Natural killer cell (primary cell): ENCODE measurements at regions not wholly inside any gene's neighbourhood (a gene's known extent, or its start where the extent isn't known, plus 50 kb on each side); places are given as distances from the start of the nearest gene placed in this dataset.

Experiments used
- ATAC-seq, 3 donors: fragments of 150-1000 bp in 2 of 3; fragments of 200-7000 bp in 1 of 3; cut with Tn5 transposase; 1 replicate in 1 of 3; 2 replicates in 2 of 3; pipeline ENCODE4 v1.10.0; 2021; ENCODE audit warnings: mild to moderate bottlenecking in 2 of 3, moderate library complexity in 2 of 3
- DNase-seq, 2 donors: peaks; one replicate each; pipeline versions ENCODE4 v3.0.0 to v3.0.0-alpha.2; 2013 to 2021; ENCODE audit warnings: mixed read lengths in 1 of 2
- H3K27ac ChIP-seq: one replicate; pipeline ENCODE4 v1.5.1; 2013; ENCODE audit warnings: mild to moderate bottlenecking, low read length
- H3K27me3 ChIP-seq: one replicate; pipeline ENCODE4 v1.6.1; 2013; ENCODE audit warnings: low read length; ENCODE audit not compliant: control insufficient read depth, insufficient read depth
- H3K36me3 ChIP-seq: one replicate; pipeline ENCODE4 v1.6.1; 2013; ENCODE audit warnings: low read length; ENCODE audit not compliant: control insufficient read depth, insufficient read depth
- H3K4me1 ChIP-seq: one replicate; pipeline ENCODE4 v1.6.1; 2013; ENCODE audit warnings: low read length; ENCODE audit not compliant: control insufficient read depth, insufficient read depth
- H3K4me3 ChIP-seq: one replicate; pipeline ENCODE4 v1.5.1; 2013; ENCODE audit warnings: low read length
- H3K9me3 ChIP-seq: one replicate; pipeline ENCODE4 v1.6.1; 2013; ENCODE audit warnings: low read length; ENCODE audit not compliant: control insufficient read depth, insufficient read depth
- H3K27ac Mint-ChIP-seq, 2 donors: one replicate each; pipeline ENCODE4 v1.8.0; 2022; ENCODE audit warnings: mild to moderate bottlenecking in 2 of 2, mixed read lengths in 2 of 2, moderate library complexity in 1 of 2
- H3K27me3 Mint-ChIP-seq, 2 donors: one replicate each; pipeline ENCODE4 v1.8.0; 2022; ENCODE audit warnings: low read depth in 2 of 2, mixed read lengths in 2 of 2
- H3K36me3 Mint-ChIP-seq: one replicate; pipeline ENCODE4 v1.8.0; 2022; ENCODE audit warnings: mixed read lengths
- H3K4me1 Mint-ChIP-seq, 2 donors: one replicate each; pipeline ENCODE4 v1.8.0; 2022; ENCODE audit warnings: mixed read lengths in 2 of 2
- H3K4me3 Mint-ChIP-seq: one replicate; pipeline ENCODE4 v1.8.0; 2022; ENCODE audit warnings: mild to moderate bottlenecking, moderate library complexity, mixed read lengths
- H3K9me3 Mint-ChIP-seq, 2 donors: one replicate each; pipeline ENCODE4 v1.8.0; 2022; ENCODE audit warnings: mixed read lengths in 2 of 2
- WGBS: methylation state at CpG from one replicate; pipeline ENCODE4 v1.1.7; 2013; ENCODE audit warnings: missing lambda C conversion rate; ENCODE audit not compliant: insufficient coverage; 5-methylcytosine and 5-hydroxymethylcytosine counted together
- intact Hi-C: fragments of 100-400 bp; cut with micrococcal nuclease; formaldehyde crosslinking; loops from one replicate; pipeline ENCODE4 v1.14.2; 2022
- TF ChIP-seq, protein P1 (sequence below): fragments of 200-600 bp; IDR thresholded peaks from one replicate; pipeline ENCODE4 v1.8.0; 2022; ENCODE audit warnings: antibody characterized with exemption

DNA sequence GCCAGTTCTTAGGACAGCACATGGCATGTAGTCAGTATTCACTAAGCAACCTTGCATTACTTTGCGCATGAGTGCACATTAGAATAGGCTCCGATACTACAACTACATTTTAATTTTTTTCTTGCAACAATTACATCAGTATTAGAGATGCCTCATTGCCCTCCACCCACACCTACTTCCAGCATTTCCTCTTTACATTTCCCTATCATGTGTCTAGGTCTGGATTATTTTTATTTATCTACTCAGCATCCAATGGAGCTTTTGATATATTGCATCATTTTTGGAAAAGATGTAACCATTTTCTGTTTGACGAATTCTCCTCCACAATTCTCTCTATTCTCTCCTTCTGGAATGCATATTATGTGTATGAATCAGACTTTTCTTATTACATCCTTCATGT, 258.2 kb upstream of the GLI3 start:
- H3K27ac ChIP-seq: no peak overlapping the region
- H3K4me3 ChIP-seq: no peak overlapping the region
- H3K36me3 Mint-ChIP-seq: no peaks in the 10 kb centered on the region
- intact Hi-C loops: no loop called here
- no peak overlapping the region for H3K4me3 Mint-ChIP-seq
- H3K27ac Mint-ChIP-seq: no peak overlapping the region
- peaks cover 12 to 22% of the 10 kb centered on the region in 2 donors for H3K27me3 Mint-ChIP-seq
- DNase-seq: no peak
- ATAC-seq: no peak
- TF ChIP-seq, protein P1, sequence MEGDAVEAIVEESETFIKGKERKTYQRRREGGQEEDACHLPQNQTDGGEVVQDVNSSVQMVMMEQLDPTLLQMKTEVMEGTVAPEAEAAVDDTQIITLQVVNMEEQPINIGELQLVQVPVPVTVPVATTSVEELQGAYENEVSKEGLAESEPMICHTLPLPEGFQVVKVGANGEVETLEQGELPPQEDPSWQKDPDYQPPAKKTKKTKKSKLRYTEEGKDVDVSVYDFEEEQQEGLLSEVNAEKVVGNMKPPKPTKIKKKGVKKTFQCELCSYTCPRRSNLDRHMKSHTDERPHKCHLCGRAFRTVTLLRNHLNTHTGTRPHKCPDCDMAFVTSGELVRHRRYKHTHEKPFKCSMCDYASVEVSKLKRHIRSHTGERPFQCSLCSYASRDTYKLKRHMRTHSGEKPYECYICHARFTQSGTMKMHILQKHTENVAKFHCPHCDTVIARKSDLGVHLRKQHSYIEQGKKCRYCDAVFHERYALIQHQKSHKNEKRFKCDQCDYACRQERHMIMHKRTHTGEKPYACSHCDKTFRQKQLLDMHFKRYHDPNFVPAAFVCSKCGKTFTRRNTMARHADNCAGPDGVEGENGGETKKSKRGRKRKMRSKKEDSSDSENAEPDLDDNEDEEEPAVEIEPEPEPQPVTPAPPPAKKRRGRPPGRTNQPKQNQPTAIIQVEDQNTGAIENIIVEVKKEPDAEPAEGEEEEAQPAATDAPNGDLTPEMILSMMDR: no peak
- H3K27me3 ChIP-seq: no peaks in the 10 kb centered on the region
- H3K4me1 Mint-ChIP-seq: no peaks in the 10 kb centered on the region
- no peaks in the 10 kb centered on the region for H3K9me3 ChIP-seq
- H3K4me1 ChIP-seq: no peaks in the 10 kb centered on the region
- H3K9me3 Mint-ChIP-seq: no peaks in the 10 kb centered on the region
- 97% methylated on average over 2 of the region's 3 CpGs for WGBS
- no peaks in the 10 kb centered on the region for H3K36me3 ChIP-seq

DNA sequence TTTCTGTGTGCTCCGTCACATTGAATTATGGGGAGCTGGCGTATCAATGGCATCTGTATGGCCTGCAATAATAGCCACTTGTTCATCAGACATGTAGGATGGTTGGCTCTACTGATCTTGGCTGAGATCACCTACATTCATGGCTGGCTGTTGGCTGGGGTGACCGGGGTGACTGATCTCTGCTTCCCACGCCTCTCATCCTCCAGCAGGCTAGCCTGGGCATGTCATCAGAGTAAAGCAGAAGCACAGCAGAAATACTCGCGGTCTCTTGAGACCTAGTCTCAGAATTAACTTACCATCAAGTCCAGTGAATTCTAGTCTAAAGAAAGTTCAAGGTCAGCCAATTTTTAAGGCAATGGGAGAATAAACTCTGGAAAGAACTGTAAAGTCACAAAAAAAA, 257.7 kb upstream of the GLI3 start:
- ATAC-seq: no peak
- no peaks in the 10 kb centered on the region for H3K27me3 ChIP-seq
- no peaks in the 10 kb centered on the region for H3K9me3 Mint-ChIP-seq
- no peak overlapping the region for H3K4me3 Mint-ChIP-seq
- H3K4me1 ChIP-seq: no peaks in the 10 kb centered on the region
- H3K4me3 ChIP-seq: no peak overlapping the region
- H3K36me3 ChIP-seq: no peaks in the 10 kb centered on the region
- H3K4me1 Mint-ChIP-seq: no peaks in the 10 kb centered on the region
- 72% methylated on average over 6 of the region's 6 CpGs for WGBS
- no peaks in the 10 kb centered on the region for H3K9me3 ChIP-seq
- peaks cover 12 to 22% of the 10 kb centered on the region in 2 donors for H3K27me3 Mint-ChIP-seq
- no peaks in the 10 kb centered on the region for H3K36me3 Mint-ChIP-seq
- no peak for DNase-seq
- H3K27ac ChIP-seq: no peak overlapping the region
- no peak overlapping the region for H3K27ac Mint-ChIP-seq
- intact Hi-C loops: no loop called here
- TF ChIP-seq, protein P1: no peak

DNA sequence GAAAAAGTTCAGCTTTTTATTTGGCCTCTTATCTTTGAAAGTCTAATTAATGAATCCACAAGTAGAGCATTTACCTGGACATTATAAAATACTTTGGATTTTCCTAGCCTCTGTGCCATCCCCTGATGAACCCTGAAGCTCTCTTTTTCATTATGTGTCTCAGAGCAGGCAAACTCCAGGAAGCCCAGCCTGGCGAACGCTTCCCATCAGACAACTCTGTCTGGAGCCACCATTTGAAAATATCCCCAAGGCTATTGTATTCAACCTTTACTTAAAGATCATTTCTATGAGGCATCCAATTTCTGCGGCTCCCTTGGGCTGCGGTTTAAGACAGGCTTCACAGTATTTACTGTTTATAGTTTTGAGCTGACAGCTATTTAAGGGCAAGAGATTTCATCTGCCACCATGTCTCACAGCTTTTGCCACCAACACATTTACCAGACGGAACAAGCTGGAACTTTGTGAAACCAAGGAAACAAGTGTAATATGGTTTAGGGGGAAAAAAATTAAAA, 257.2 kb upstream of the GLI3 start:
- Histone ChIP-seq H3K27me3 (no peaks in the 10 kb centered on the region), H3K4me3 (no peak overlapping the region), H3K27ac (no peak overlapping the region), H3K4me1 (no peaks in the 10 kb centered on the region), H3K36me3 (no peaks in the 10 kb centered on the region), H3K9me3 (no peaks in the 10 kb centered on the region)
- Mint-ChIP-seq H3K4me3 (no peak overlapping the region), H3K4me1 (no peaks in the 10 kb centered on the region), H3K27ac (no peak overlapping the region), H3K9me3 (no peaks in the 10 kb centered on the region), H3K36me3 (no peaks in the 10 kb centered on the region), H3K27me3 (peaks cover 12 to 22% of the 10 kb centered on the region in 2 donors)
- WGBS: 95% methylated on average over 3 of the region's 5 CpGs
- TF ChIP-seq, protein P1: no peak
- DNase-seq: no peak
- ATAC-seq: no peak
- intact Hi-C loops: no loop called here

DNA sequence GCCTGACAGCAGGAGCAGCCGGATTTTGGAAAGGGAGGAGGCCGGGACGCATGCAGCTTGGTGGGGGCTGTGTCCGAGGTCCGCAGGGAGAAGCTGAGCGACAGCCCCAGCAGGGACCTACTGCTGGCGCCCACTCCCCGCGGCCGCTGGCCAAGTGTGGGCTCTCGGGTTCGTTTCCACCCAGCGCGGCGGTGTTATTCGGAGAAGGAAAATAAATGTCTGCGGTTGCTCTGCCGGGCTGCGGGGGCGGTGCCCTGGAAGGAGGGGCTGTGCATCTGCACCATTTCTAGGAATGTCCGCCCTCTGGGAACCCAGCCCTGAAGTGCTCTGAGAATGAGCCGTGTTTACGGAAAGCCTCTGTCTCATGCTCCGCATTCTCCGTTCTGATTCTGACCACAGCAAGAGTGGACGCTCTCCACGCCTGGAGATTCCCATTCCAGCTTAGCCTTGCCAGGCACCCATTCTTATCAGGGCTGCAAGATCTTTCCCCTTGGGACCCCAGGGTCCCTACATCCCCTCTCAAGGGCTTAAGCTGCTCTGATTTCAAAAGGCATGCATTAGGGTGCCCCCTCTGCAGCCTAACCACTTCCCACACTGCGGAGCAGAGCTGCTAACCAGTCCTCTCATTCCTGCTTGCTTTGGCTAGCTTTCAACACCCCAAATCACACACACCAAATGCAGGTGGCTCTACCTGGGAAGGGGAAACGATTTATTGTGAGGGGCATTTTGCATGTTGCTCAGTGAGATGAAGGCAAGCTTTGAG, 256.6 kb upstream of the GLI3 start:
- H3K4me1 Mint-ChIP-seq: no peaks in the 10 kb centered on the region
- H3K36me3 ChIP-seq: no peaks in the 10 kb centered on the region
- no peak overlapping the region for H3K27ac Mint-ChIP-seq
- TF ChIP-seq, protein P1: no peak
- no peaks in the 10 kb centered on the region for H3K9me3 ChIP-seq
- H3K27me3 Mint-ChIP-seq: peaks cover 15 to 27% of the 10 kb centered on the region in 2 donors
- 5% methylated on average over 28 of the region's 29 CpGs for WGBS
- H3K4me1 ChIP-seq: no peaks in the 10 kb centered on the region
- no peaks in the 10 kb centered on the region for H3K9me3 Mint-ChIP-seq
- no peak overlapping the region for H3K27ac ChIP-seq
- H3K36me3 Mint-ChIP-seq: no peaks in the 10 kb centered on the region
- no peaks in the 10 kb centered on the region for H3K27me3 ChIP-seq
- no peak overlapping the region for H3K4me3 ChIP-seq
- intact Hi-C loops: no loop called here
- DNase-seq (no peak), ATAC-seq (no peak)
- no peak overlapping the region for H3K4me3 Mint-ChIP-seq
